ENCODE measurements at regions not wholly inside any gene's neighbourhood (a gene's known extent, or its start where the extent isn't known, plus 50 kb on each side); places are given as distances from the start of the nearest gene placed in this dataset.

DNA sequence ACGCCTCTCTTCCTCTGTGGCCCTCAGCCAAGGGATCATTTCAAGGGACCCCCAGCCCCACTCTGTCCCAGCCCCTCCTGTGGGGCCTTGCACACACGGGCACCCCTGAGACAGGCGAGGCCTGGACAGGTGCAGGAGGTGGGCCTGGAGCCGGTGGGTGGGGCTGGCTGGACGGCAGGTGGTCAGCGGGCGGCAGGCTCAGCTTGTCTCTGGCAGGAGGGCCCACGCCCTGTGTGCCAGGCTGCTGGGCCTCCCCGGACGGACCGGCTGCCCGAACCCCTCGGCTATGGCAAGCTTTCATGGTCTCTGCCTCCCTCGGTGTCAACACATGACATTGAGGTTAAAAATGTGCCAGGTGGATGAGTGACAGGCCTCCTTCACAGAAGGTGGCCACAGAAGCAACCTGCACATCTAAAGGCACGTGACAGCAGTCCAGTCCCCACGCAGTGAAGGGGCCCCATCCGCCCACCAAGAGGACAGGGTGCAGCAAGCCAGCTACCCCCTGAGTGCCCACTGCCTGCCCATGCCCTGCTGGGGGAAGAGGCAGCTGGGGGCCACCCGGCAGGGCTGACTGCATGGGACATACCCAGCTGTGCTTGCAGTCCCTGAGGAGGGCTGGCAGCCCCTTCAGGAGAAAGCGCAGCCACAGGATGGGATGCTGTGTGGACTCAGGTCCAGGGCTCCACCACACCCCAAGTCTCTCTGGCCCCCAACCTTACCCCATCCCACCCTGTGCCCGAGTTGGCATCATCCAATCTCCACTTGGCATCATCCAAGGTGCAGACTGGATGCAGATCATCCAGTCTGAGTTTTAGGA lies 109.3 kb downstream of the FAM53A start:
- Histone ChIP-seq H3K27ac (no peak overlapping the region), H3K27me3 (peaks cover 0 to 61% of the 10 kb centered on the region in 2 donors), H3K9me3 (no peaks in the 10 kb centered on the region), H3K4me3 (no peak overlapping the region), H3K36me3 (no peaks in the 10 kb centered on the region), H3K4me1 (peaks cover 0 to 23% (median 16%) of the 10 kb centered on the region in 4 donors)
- intact Hi-C loops (cut with DNase I; ENCODE audit: low total_unique reads) = no loop called here
- no peak for DNase-seq
- TF ChIP-seq, protein P1, sequence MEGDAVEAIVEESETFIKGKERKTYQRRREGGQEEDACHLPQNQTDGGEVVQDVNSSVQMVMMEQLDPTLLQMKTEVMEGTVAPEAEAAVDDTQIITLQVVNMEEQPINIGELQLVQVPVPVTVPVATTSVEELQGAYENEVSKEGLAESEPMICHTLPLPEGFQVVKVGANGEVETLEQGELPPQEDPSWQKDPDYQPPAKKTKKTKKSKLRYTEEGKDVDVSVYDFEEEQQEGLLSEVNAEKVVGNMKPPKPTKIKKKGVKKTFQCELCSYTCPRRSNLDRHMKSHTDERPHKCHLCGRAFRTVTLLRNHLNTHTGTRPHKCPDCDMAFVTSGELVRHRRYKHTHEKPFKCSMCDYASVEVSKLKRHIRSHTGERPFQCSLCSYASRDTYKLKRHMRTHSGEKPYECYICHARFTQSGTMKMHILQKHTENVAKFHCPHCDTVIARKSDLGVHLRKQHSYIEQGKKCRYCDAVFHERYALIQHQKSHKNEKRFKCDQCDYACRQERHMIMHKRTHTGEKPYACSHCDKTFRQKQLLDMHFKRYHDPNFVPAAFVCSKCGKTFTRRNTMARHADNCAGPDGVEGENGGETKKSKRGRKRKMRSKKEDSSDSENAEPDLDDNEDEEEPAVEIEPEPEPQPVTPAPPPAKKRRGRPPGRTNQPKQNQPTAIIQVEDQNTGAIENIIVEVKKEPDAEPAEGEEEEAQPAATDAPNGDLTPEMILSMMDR (IDR thresholded peaks at IDR 0.05) = no peak

DNA sequence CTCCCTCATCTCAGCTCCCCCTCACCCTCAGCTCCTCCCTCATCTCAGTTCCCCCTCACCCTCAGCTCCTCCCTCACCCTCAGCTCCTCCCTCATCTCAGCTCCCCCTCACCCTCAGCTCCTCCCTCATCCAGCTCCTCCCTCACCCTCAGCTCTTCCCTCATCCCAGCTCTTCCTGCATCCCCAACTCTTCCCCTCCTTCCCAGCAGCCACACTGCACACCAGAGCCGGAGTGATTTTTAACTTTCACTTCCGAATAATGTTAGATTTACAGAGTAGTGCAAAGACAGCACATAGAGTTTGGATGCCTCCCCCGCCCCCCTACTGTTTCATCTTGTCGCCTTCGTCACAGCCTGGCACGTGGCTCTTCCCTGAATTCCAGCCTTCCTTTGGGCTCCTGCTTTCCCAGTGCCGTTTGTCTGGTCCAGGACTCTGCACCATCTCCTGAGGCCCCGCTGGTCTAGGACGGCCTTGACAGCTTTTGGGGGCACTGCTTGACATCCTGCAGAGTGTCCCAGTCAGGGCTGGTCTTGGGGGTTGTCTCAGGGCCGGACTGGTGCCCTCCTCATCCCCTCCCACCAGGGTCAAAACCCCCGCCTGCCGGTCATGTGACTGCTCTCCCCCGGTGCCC lies 110.2 kb downstream of the FAM53A start:
- H3K27me3 ChIP-seq = peaks cover 0 to 64% of the 10 kb centered on the region in 2 donors

GRCh38 chr4:1572964-1573720 lies 111.0 kb downstream of the FAM53A start:
- peaks cover 0 to 62% of the 10 kb centered on the region in 2 donors for H3K27me3 ChIP-seq
- TF ChIP-seq, protein P1 (IDR thresholded peaks at IDR 0.05) = no peak
- H3K9me3 ChIP-seq = no peaks in the 10 kb centered on the region
- H3K4me1 ChIP-seq = peaks cover 0 to 6% (median 2%) of the 10 kb centered on the region in 4 donors
- H3K27ac ChIP-seq = no peak overlapping the region
- H3K36me3 ChIP-seq = no peaks in the 10 kb centered on the region
- H3K4me3 ChIP-seq = no peak overlapping the region
- no peak for DNase-seq
- intact Hi-C loops (cut with DNase I; ENCODE audit: low total_unique reads) = no loop called here

More for the DNA sequence above, 110.2 kb downstream of the FAM53A start:
- TF ChIP-seq, protein P1 (IDR thresholded peaks at IDR 0.05) = no peak
- Histone ChIP-seq H3K9me3 (no peaks in the 10 kb centered on the region), H3K4me1 (peaks cover 0 to 14% (median 10%) of the 10 kb centered on the region in 4 donors), H3K27ac (no peak overlapping the region), H3K36me3 (no peaks in the 10 kb centered on the region), H3K4me3 (no peak overlapping the region)
- intact Hi-C loops (cut with DNase I; ENCODE audit: low total_unique reads) = no loop called here
- DNase-seq = no peak

DNA sequence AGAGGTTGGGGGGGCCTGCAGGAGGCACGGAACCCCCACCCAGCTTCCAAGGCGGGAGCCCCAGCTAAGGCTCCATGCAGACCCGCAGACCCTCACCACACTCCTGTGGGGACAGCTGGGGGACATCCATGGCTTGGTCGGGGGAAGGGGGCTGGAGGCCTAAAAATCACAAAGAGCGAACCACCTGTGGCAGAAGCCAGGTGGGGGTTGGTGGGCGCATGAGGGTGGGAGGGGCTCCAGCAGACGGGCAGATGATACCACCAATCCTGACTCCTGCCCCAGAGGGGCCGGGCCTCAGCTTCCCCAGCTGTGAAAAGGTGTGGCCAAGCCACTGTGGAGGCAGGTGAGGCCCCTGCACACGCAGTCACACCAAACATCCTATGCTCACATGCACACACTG lies 111.6 kb downstream of the FAM53A start:
- Histone ChIP-seq H3K4me1 (peaks cover 0 to 3% (median 0%) of the 10 kb centered on the region in 4 donors), H3K9me3 (no peaks in the 10 kb centered on the region), H3K4me3 (no peak overlapping the region), H3K27me3 (peaks cover 0 to 62% of the 10 kb centered on the region in 2 donors), H3K27ac (no peak overlapping the region), H3K36me3 (no peaks in the 10 kb centered on the region)
- DNase-seq = no peak
- intact Hi-C loops (cut with DNase I; ENCODE audit: low total_unique reads) = no loop called here
- TF ChIP-seq, protein P1 (IDR thresholded peaks at IDR 0.05) = no peak

DNA sequence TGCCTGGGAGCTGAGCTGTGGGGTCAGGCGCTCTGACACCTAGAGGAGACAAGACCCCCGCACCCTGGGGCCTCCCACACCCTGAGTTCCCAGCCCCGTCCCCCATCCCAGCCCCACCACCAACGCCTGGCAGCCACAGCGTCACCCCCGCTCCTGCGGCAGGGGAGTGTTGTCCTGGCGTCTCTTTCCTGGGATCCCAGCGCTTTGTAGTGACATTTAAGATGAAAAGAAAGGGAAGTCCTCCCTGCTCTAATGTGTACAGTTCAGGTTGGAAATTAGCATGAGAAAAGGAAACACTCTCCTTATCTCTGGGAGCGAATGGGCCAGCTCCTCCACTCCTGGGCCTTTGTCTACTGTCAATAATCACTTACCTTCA lies 112.1 kb downstream of the FAM53A start:
- no peak for DNase-seq
- intact Hi-C loops (cut with DNase I; ENCODE audit: low total_unique reads) = no loop called here
- Histone ChIP-seq H3K27ac (no peak overlapping the region), H3K9me3 (no peaks in the 10 kb centered on the region), H3K36me3 (no peaks in the 10 kb centered on the region), H3K27me3 (peaks cover 0 to 62% of the 10 kb centered on the region in 2 donors), H3K4me3 (no peak overlapping the region), H3K4me1 (peaks cover 0 to 8% (median 0%) of the 10 kb centered on the region in 4 donors)
- TF ChIP-seq, protein P1 (IDR thresholded peaks at IDR 0.05) = no peak
